PC-3 (cell line): ENCODE measurements at regions not wholly inside any gene's neighbourhood (a gene's known extent, or its start where the extent isn't known, plus 50 kb on each side); places are given as distances from the start of the nearest gene placed in this dataset.

Experiments
- CTCF ChIP-seq: fragments of 300-600 bp; sonication (generic); conservative IDR thresholded peaks from 2 replicates; pipeline ENCODE4 v1.5.1; 2017; ENCODE audit warnings: antibody characterized with exemption, low read depth, mild to moderate bottlenecking, low read length
- EZH2phosphoT487 ChIP-seq: fragments of 300-600 bp; sonication (generic); IDR thresholded peaks from 2 replicates; pipeline ENCODE4 v1.6.1; 2018; ENCODE audit warnings: mild to moderate bottlenecking, antibody characterized with exemption, low read length, borderline replicate concordance

GRCh38 chr3:59210260-59210659 lies 160.4 kb upstream of the CFAP20DC start:
- TF ChIP-seq CTCF (no peak), EZH2phosphoT487 (no peak)
